Activated B cell treated with CpG ODN at 0.5 μM for 24 hours (primary cell): ENCODE measurements at regions not wholly inside any gene's neighbourhood (a gene's known extent, or its start where the extent isn't known, plus 50 kb on each side); places are given as distances from the start of the nearest gene placed in this dataset.
A peak's percentile ranks its signal among the peaks of the same experiment; 100 is the strongest.

Experiments used
- ATAC-seq: fragments of 200-7000 bp; cut with Tn5 transposase; one replicate; pipeline ENCODE4 v1.10.0; 2021; ENCODE audit warnings: low read depth, mild to moderate bottlenecking, moderate library complexity
- CTCF ChIA-PET: fragments of 350-600 bp; sonication (Branson Sonifier 250); formaldehyde crosslinking; loops from one replicate; lab custom pipeline; 2021; ENCODE audit warnings: antibody characterized with exemption; lab: Charles Lee
- POLR2A ChIA-PET: fragments of 350-600 bp; sonication (Branson Sonifier 250); formaldehyde crosslinking; loops from one replicate; lab custom pipeline; 2021; ENCODE audit warnings: antibody characterized with exemption; lab: Charles Lee
- DNase-seq: peaks from one replicate; pipeline ENCODE4 v3.0.0; 2022
- H3K27ac Mint-ChIP-seq: one replicate; pipeline ENCODE4 v1.8.0; 2020; ENCODE audit warnings: mixed read lengths
- H3K27me3 Mint-ChIP-seq: one replicate; pipeline ENCODE4 v1.8.0; 2021; ENCODE audit warnings: mixed read lengths
- H3K36me3 Mint-ChIP-seq: one replicate; pipeline ENCODE4 v1.8.0; 2021; ENCODE audit warnings: low read depth, mixed read lengths
- H3K4me1 Mint-ChIP-seq: one replicate; pipeline ENCODE4 v1.8.0; 2021; ENCODE audit warnings: mixed read lengths
- H3K4me3 Mint-ChIP-seq: one replicate; pipeline ENCODE4 v1.8.0; 2020; ENCODE audit warnings: mild to moderate bottlenecking, mixed read lengths
- H3K9me3 Mint-ChIP-seq: one replicate; pipeline ENCODE4 v1.8.0; 2020; ENCODE audit warnings: mixed read lengths
- intact Hi-C: fragments of 100-400 bp; cut with micrococcal nuclease; formaldehyde crosslinking; loops from one replicate; pipeline ENCODE4 v1.15.1; 2024
- TF ChIP-seq, protein P1 (sequence below): fragments of 200-600 bp; IDR thresholded peaks from one replicate; pipeline ENCODE4 v1.8.0; 2022; ENCODE audit warnings: antibody characterized with exemption, mild to moderate bottlenecking

DNA sequence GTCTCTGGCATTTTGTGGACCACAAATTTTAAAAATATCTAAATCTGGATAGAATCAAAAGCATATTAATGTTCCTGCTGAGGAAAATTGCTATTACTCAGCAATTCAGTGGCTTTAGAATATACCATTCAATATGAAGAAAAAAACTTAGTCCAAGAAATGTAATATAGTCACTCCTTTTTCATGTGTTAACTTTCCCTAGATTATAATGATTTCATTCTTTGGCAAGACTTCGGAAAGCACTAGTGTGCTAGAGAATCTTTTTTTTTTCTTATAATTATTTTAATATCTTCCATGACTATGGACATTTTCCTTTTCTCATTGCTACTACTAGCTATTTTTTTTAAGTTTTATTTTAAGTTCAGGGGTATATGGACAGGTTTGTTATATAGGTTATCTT, 102.4 kb upstream of the FAM174A start:
- H3K4me1 Mint-ChIP-seq = no peaks in the 10 kb centered on the region
- no peaks in the 10 kb centered on the region for H3K36me3 Mint-ChIP-seq
- ChIA-PET CTCF (no interaction called here), POLR2A (no interaction called here)
- no peak overlapping the region for H3K27ac Mint-ChIP-seq
- DNase-seq (no peak), ATAC-seq (no peak)
- TF ChIP-seq, protein P1, sequence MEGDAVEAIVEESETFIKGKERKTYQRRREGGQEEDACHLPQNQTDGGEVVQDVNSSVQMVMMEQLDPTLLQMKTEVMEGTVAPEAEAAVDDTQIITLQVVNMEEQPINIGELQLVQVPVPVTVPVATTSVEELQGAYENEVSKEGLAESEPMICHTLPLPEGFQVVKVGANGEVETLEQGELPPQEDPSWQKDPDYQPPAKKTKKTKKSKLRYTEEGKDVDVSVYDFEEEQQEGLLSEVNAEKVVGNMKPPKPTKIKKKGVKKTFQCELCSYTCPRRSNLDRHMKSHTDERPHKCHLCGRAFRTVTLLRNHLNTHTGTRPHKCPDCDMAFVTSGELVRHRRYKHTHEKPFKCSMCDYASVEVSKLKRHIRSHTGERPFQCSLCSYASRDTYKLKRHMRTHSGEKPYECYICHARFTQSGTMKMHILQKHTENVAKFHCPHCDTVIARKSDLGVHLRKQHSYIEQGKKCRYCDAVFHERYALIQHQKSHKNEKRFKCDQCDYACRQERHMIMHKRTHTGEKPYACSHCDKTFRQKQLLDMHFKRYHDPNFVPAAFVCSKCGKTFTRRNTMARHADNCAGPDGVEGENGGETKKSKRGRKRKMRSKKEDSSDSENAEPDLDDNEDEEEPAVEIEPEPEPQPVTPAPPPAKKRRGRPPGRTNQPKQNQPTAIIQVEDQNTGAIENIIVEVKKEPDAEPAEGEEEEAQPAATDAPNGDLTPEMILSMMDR = no peak
- peaks cover 4% of the 10 kb centered on the region for H3K27me3 Mint-ChIP-seq
- no peak overlapping the region for H3K4me3 Mint-ChIP-seq
- intact Hi-C loops = loop anchor here (5.0 to 10.0 kb wide), 2 partner anchors 1325 to 1792 kb away; no protein-coding TSS in a partner anchor
- H3K9me3 Mint-ChIP-seq = no peaks in the 10 kb centered on the region

DNA sequence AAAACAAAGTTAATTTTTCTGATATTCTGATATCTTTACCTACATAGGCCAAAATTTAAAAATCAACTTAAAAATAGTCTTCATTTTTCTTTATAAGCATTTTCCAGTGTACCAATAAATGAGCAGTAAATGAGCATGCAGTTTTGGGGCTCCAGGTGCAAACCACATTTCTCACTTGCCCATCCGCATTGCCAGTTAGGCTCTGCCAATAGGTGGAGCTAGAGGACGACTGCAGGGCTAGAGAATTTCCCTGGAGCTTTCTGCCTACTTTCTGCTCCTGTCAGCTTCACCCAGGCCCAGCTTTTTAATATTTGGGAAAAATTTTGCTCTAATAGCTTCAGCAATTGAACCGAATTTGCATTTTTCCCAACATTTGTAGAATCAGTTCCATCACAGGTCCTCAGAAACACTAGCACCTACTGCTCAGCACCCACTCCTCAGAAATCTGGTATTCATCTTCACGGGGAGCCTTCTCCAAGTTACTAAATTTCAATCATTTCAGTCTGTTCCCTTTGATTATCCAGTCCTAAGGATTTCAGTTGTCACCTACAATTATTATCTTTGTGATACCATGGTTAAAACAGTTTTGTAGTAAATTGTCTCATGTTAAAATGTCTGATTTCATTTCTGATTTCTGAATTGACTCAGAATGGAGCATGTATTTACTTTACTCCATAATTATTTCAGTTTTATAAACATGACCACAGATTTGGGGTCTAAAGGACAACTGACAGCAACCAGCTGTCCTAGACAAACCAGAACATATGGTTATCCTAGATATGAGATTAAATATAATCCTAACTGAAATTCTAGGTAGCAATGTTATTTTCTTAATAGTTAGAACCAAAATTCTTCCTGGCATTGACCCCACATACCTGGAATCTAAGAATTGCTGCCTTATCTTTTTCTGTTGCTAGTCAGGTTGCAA, 104.6 kb upstream of the FAM174A start:
- POLR2A ChIA-PET = no interaction called here
- no peak for DNase-seq
- H3K4me3 Mint-ChIP-seq = no peak overlapping the region
- no peaks in the 10 kb centered on the region for H3K36me3 Mint-ChIP-seq
- H3K27ac Mint-ChIP-seq = no peak overlapping the region
- TF ChIP-seq, protein P1 = peak; percentile 94
- peak; percentile 34 for ATAC-seq
- CTCF ChIA-PET = interaction anchor here (0.6 to 2.1 kb wide), 5 partner anchors 39 to 962 kb away, joined by 3 to 24 read pairs (median 7); no protein-coding TSS in a partner anchor
- H3K4me1 Mint-ChIP-seq = no peaks in the 10 kb centered on the region
- peaks cover 1% of the 10 kb centered on the region for H3K9me3 Mint-ChIP-seq
- intact Hi-C loops = loop anchor here (1.0 to 10.0 kb wide), 9 partner anchors 192 to 1794 kb away; no protein-coding TSS in a partner anchor
- no peaks in the 10 kb centered on the region for H3K27me3 Mint-ChIP-seq

DNA sequence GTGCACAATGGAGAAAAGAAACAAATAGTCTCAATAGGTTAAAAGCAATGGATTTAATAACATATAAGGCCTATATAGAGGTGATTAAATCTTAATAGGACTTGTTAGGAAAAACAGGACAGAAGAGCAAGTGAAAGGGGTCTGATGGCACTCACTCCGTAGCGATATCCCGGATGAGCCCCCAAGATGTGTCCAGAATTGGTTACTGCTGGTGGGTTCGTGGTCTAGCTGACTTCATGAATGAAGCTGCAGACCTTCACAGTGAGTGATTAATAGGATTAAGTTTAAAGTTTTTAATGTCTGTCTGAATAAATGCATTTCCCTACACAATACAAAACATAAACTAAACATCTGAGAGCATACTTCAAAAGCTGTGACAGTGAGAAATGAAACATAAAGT, 110.4 kb upstream of the FAM174A start:
- DNase-seq (no peak), ATAC-seq (no peak)
- POLR2A ChIA-PET = no interaction called here
- peaks cover 3% of the 10 kb centered on the region for H3K36me3 Mint-ChIP-seq
- TF ChIP-seq, protein P1 = no peak
- H3K27me3 Mint-ChIP-seq = no peaks in the 10 kb centered on the region
- peaks cover 13% of the 10 kb centered on the region for H3K9me3 Mint-ChIP-seq
- CTCF ChIA-PET = interaction anchor here (0.6 kb wide), 1 partner anchor 628 kb away, joined by 3 read pairs; no protein-coding TSS in a partner anchor
- no peak overlapping the region for H3K4me3 Mint-ChIP-seq
- no peaks in the 10 kb centered on the region for H3K4me1 Mint-ChIP-seq
- H3K27ac Mint-ChIP-seq = no peak overlapping the region
- intact Hi-C loops = no loop called here

DNA sequence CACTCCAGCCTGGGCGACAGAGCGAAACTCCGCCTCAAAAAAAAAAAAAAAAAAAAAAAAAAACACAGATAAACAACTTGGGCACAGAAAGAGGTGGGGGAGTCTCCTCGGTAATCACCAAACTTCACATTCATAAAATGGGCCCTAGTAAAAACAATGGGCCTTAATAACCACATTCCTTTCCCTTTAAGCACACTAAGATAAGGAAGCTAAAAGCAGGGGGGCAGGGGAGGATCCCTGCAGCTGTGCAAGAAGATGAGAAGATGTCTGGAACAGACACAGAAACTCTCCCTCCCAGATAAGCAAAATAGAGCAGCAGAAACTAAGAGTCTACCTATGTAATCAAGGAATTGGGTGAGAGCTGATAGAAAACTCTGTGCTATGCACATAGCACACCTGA, 111.2 kb upstream of the FAM174A start:
- intact Hi-C loops = no loop called here
- ATAC-seq (no peak), DNase-seq (no peak)
- CTCF ChIA-PET = no interaction called here
- peaks cover 13% of the 10 kb centered on the region for H3K9me3 Mint-ChIP-seq
- H3K27me3 Mint-ChIP-seq = no peaks in the 10 kb centered on the region
- H3K27ac Mint-ChIP-seq = no peak overlapping the region
- POLR2A ChIA-PET = no interaction called here
- TF ChIP-seq, protein P1 = no peak
- peaks cover 3% of the 10 kb centered on the region for H3K36me3 Mint-ChIP-seq
- no peak overlapping the region for H3K4me3 Mint-ChIP-seq
- H3K4me1 Mint-ChIP-seq = no peaks in the 10 kb centered on the region

DNA sequence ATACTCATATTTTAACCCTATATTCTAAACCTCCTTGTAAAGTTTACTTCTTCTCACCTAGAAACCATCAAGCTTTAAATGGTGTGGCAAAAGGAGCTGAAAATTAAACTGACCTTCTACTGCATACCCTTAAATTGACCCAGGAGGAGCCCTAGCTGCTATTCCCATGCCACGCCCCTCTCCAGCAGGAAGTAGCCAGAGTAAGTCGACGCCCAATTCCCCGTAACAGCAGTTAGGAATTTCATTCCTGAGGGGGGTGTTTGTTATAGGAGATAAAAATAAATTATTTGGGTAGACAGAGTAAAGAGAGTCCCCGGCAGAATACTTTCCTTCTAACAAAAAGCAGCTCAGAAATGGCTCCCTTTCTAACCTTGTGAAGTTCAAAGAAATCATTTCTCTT, 111.8 kb upstream of the FAM174A start:
- POLR2A ChIA-PET = no interaction called here
- no peak overlapping the region for H3K27ac Mint-ChIP-seq
- CTCF ChIA-PET = no interaction called here
- no peak for ATAC-seq
- H3K9me3 Mint-ChIP-seq = peaks cover 13% of the 10 kb centered on the region
- intact Hi-C loops = no loop called here
- no peak overlapping the region for H3K4me3 Mint-ChIP-seq
- DNase-seq = no peak
- TF ChIP-seq, protein P1 = no peak
- H3K27me3 Mint-ChIP-seq = no peaks in the 10 kb centered on the region
- H3K4me1 Mint-ChIP-seq = no peaks in the 10 kb centered on the region
- peaks cover 3% of the 10 kb centered on the region for H3K36me3 Mint-ChIP-seq
